Lung (tissue), 11 donors: ENCODE measurements at regions not wholly inside any gene's neighbourhood (a gene's known extent, or its start where the extent isn't known, plus 50 kb on each side); places are given as distances from the start of the nearest gene placed in this dataset.

ENCODE experiments used
- ATAC-seq: fragments of 200-7000 bp; cut with Tn5 transposase; one replicate; pipeline ENCODE4 v1.9.1; 2020; ENCODE audit warnings: moderate number of reproducible peaks; ENCODE audit not compliant: insufficient read depth, low FRiP score
- DNase-seq, 3 donors: peaks; one replicate each; pipeline ENCODE4 v3.0.0-alpha.2; 2013 to 2017
- H3K27ac ChIP-seq, 2 donors: one replicate each; pipeline ENCODE4 v1.5.1; 2013; ENCODE audit warnings: mild to moderate bottlenecking in 2 of 2, moderate library complexity in 2 of 2, control low read depth in 1 of 2, inconsistent platforms in 1 of 2, low read depth in 1 of 2, low read length in 1 of 2
- H3K27me3 ChIP-seq, 3 donors: one replicate each; pipeline ENCODE4 v1.5.1; 2013; ENCODE audit warnings: low read length in 2 of 3; ENCODE audit not compliant: control insufficient read depth in 3 of 3, insufficient read depth in 3 of 3
- H3K36me3 ChIP-seq, 4 donors: one replicate each; pipeline ENCODE4 v1.5.1; 2013; ENCODE audit warnings: low read length in 4 of 4, mild to moderate bottlenecking in 1 of 4, moderate library complexity in 1 of 4; ENCODE audit not compliant: control insufficient read depth in 4 of 4, insufficient read depth in 4 of 4
- H3K4me1 ChIP-seq, 5 donors: one replicate each; pipeline ENCODE4 v1.5.1; 2013; ENCODE audit warnings: low read length in 5 of 5, mild to moderate bottlenecking in 2 of 5, moderate library complexity in 1 of 5; ENCODE audit not compliant: control insufficient read depth in 5 of 5, insufficient read depth in 5 of 5
- H3K4me3 ChIP-seq: one replicate; pipeline ENCODE4 v1.5.1; 2013; ENCODE audit warnings: mild to moderate bottlenecking, control low read depth, moderate library complexity
- H3K9ac ChIP-seq, 2 donors: one replicate each; pipeline ENCODE4 v1.5.1; 2013; ENCODE audit warnings: low read length in 2 of 2, control low read depth in 1 of 2; ENCODE audit not compliant: insufficient read depth in 1 of 2
- H3K9me3 ChIP-seq, 4 donors: one replicate each; pipeline ENCODE4 v1.5.1; 2013; ENCODE audit warnings: low read length in 3 of 4, mild to moderate bottlenecking in 1 of 4, moderate library complexity in 1 of 4; ENCODE audit not compliant: control insufficient read depth in 4 of 4, insufficient read depth in 3 of 4
- WGBS, 2 donors: extraction: QIAGEN DNeasy Blood & Tissue Kit; methylation state at CpG; one replicate each; pipeline ENCODE4 v1.1.7; 2013; 5-methylcytosine and 5-hydroxymethylcytosine counted together
- TF ChIP-seq, protein P1 (sequence below): IDR thresholded peaks from 2 replicates; pipeline ENCODE4 v1.5.1; 2012; ENCODE audit warnings: mild to moderate bottlenecking; ENCODE audit errors: control extremely low read depth, extremely low read depth
- donor health status: control.
- donor health status: control.
- donor health status: Bipolar disorder and iron deficiency.
- donor health status: healthy.
- donor health status: DM: yes; HTN: yes; CAD: no.

DNA sequence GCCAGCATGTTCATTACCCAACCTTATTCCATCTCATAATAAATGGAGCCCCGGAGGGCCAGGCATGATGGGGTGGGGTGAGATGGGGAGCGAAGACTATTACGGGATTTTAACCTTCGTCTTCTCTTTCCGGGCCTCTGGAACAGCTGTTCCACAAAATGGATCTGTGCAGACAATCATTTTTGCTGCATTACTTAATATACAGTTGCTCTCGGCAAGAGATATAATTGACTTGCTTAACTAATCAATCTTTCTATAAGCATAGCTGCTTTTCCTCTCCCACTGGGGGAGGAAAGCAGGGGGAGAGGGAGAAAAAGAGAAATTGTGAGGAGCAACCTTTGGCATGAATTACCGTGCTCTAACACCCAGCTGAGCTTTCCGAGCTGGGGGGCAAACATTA is 440.4 kb downstream of the BUD13 start:
- no peak overlapping the region for H3K9ac ChIP-seq
- no peaks in the 10 kb centered on the region for H3K27me3 ChIP-seq
- no peak overlapping the region for H3K27ac ChIP-seq
- H3K4me1 ChIP-seq = peaks cover 0 to 2% (median 0%) of the 10 kb centered on the region in 5 donors
- H3K4me3 ChIP-seq = no peak overlapping the region
- no peak for ATAC-seq
- H3K36me3 ChIP-seq = no peaks in the 10 kb centered on the region
- no peak for DNase-seq
- H3K9me3 ChIP-seq = peaks cover 0 to 4% (median under 1%) of the 10 kb centered on the region in 4 donors
- WGBS, 2 donors = 91 to 95% methylated on average over 8 of the region's 8 CpGs
- TF ChIP-seq, protein P1, sequence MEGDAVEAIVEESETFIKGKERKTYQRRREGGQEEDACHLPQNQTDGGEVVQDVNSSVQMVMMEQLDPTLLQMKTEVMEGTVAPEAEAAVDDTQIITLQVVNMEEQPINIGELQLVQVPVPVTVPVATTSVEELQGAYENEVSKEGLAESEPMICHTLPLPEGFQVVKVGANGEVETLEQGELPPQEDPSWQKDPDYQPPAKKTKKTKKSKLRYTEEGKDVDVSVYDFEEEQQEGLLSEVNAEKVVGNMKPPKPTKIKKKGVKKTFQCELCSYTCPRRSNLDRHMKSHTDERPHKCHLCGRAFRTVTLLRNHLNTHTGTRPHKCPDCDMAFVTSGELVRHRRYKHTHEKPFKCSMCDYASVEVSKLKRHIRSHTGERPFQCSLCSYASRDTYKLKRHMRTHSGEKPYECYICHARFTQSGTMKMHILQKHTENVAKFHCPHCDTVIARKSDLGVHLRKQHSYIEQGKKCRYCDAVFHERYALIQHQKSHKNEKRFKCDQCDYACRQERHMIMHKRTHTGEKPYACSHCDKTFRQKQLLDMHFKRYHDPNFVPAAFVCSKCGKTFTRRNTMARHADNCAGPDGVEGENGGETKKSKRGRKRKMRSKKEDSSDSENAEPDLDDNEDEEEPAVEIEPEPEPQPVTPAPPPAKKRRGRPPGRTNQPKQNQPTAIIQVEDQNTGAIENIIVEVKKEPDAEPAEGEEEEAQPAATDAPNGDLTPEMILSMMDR = no peak

- TF ChIP-seq, protein P1 = no peak
- no peak overlapping the region for H3K27ac ChIP-seq
- no peak for DNase-seq
- no peaks in the 10 kb centered on the region for H3K27me3 ChIP-seq
- H3K9me3 ChIP-seq = no peaks in the 10 kb centered on the region
- H3K4me3 ChIP-seq = no peak overlapping the region
- H3K36me3 ChIP-seq = no peaks in the 10 kb centered on the region
- no peak overlapping the region for H3K9ac ChIP-seq
- H3K4me1 ChIP-seq = peaks cover 0 to 2% (median 0%) of the 10 kb centered on the region in 5 donors
- no peak for ATAC-seq
- WGBS, 2 donors = 70 to 83% methylated on average over 4 of the region's 4 CpGs
Observed at GRCh38 chr11:116331381-116331780, 441.4 kb downstream of the BUD13 start.

DNA sequence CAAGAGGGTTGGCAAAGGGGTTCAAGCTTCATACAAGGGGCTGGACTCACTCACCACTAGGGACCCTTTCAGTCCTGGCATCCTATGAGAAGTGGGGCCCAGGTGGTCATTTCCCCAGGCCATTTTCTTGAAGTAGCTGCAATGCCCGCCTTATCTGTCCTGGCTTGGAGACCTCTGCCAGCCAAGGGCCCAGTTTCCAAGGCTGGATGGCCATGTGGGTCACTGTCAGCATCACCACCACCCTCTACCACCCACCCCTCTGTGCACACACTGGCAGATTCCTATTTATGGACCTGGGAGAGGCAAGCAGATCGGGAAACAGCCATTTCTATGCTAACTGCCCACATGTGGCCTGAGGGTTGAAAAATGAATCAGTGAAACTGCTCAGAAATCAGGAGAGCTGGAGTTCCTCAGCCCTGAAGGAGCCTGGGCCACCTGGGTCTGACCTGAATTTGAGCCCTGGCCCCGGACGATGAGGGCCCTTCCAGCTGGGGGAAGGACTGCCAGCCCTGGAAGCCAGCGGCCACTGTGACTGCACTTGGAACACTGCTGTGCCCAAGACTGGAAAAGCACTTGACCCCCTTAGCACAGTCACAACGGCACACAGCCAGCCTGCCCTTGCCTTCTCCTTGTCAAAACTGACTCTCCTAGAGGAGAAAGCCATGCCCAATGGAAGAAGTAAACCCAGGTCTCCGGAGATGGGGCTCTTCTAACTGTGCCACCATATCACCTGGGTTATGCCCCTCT is 442.2 kb downstream of the BUD13 start:
- Histone ChIP-seq H3K4me3 (no peak overlapping the region), H3K36me3 (no peaks in the 10 kb centered on the region), H3K27me3 (no peaks in the 10 kb centered on the region), H3K9me3 (no peaks in the 10 kb centered on the region), H3K27ac (no peak overlapping the region), H3K4me1 (peaks cover 0 to 2% (median 0%) of the 10 kb centered on the region in 5 donors), H3K9ac (no peak overlapping the region)
- no peak for ATAC-seq
- TF ChIP-seq, protein P1 = no peak
- WGBS, 2 donors = 88 to 93% methylated on average over 7 of the region's 7 CpGs
- DNase-seq = no peak
